ENCODE measurements at regions not wholly inside any gene's neighbourhood (a gene's known extent, or its start where the extent isn't known, plus 50 kb on each side); places are given as distances from the start of the nearest gene placed in this dataset.

GRCh38 chr7:91771921-91772815 lies 108.3 kb downstream of the MTERF1 start:
- no peak for TF ChIP-seq CTCF (IDR thresholded peaks at IDR 0.05)
- TF ChIP-seq POLR2AphosphoS5 (IDR thresholded peaks at IDR 0.05), result no peak
- TF ChIP-seq EP300 (IDR thresholded peaks at IDR 0.05), result no peak
- no peak for TF ChIP-seq POLR2A (IDR thresholded peaks at IDR 0.05)

Measured in suprapubic skin (tissue), 4 donors.